ENCODE measurements at regions not wholly inside any gene's neighbourhood (a gene's known extent, or its start where the extent isn't known, plus 50 kb on each side); places are given as distances from the start of the nearest gene placed in this dataset.

- TF ChIP-seq, protein P1, sequence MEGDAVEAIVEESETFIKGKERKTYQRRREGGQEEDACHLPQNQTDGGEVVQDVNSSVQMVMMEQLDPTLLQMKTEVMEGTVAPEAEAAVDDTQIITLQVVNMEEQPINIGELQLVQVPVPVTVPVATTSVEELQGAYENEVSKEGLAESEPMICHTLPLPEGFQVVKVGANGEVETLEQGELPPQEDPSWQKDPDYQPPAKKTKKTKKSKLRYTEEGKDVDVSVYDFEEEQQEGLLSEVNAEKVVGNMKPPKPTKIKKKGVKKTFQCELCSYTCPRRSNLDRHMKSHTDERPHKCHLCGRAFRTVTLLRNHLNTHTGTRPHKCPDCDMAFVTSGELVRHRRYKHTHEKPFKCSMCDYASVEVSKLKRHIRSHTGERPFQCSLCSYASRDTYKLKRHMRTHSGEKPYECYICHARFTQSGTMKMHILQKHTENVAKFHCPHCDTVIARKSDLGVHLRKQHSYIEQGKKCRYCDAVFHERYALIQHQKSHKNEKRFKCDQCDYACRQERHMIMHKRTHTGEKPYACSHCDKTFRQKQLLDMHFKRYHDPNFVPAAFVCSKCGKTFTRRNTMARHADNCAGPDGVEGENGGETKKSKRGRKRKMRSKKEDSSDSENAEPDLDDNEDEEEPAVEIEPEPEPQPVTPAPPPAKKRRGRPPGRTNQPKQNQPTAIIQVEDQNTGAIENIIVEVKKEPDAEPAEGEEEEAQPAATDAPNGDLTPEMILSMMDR (IDR thresholded peaks at IDR 0.05 in 8 of 11, conservative IDR thresholded peaks at IDR 0.05 in 3 of 11), result no peak
- TF ChIP-seq POLR2A (IDR thresholded peaks at IDR 0.05), result no peak
- TF ChIP-seq POLR2AphosphoS5 (IDR thresholded peaks at IDR 0.05), result no peak
These were observed 293.5 kb upstream of the FERMT1 start for GRCh38 chr20:6416371-6416770.

Data from spleen (tissue), 7 donors.